GM18951 (cell line): ENCODE measurements at regions not wholly inside any gene's neighbourhood (a gene's known extent, or its start where the extent isn't known, plus 50 kb on each side); places are given as distances from the start of the nearest gene placed in this dataset.

Experiments
- POLR2A ChIP-seq: IDR thresholded peaks from 4 replicates; pipeline ENCODE4 v1.6.1; 2011; ENCODE audit warnings: mild to moderate bottlenecking; ENCODE audit not compliant: insufficient read length, insufficient read depth; ENCODE audit errors: extremely low read depth
- in situ Hi-C: fragments of 300-500 bp; cut with MboI; formaldehyde crosslinking; loops from one replicate; pipeline ENCODE4 v1.12.0; 2022; ENCODE audit warnings: low sequenced_read_pairs, mixed read lengths, inconsistent platforms; ENCODE audit not compliant: unreplicated experiment

- TF ChIP-seq POLR2A: no peak
- in situ Hi-C loops: no loop called here
Observed at GRCh38 chr12:97939156-97939555, 476.6 kb downstream of the RMST start.

GRCh38 chr12:97940105-97940504 is 477.5 kb downstream of the RMST start:
- in situ Hi-C loops: no loop called here
- no peak for TF ChIP-seq POLR2A

- in situ Hi-C loops: no loop called here
Observed at GRCh38 chr12:97940629-97941028, 478.0 kb downstream of the RMST start.

GRCh38 chr12:97941686-97942354 is 479.2 kb downstream of the RMST start:
- no peak for TF ChIP-seq POLR2A
- in situ Hi-C loops: no loop called here

More at GRCh38 chr12:97940629-97941028, 478.0 kb downstream of the RMST start:
- TF ChIP-seq POLR2A: no peak

GRCh38 chr12:97943359-97943758 is 480.8 kb downstream of the RMST start:
- in situ Hi-C loops: no loop called here
- TF ChIP-seq POLR2A: no peak

GRCh38 chr12:97944576-97944975 is 482.0 kb downstream of the RMST start:
- in situ Hi-C loops: no loop called here
- no peak for TF ChIP-seq POLR2A

- in situ Hi-C loops: no loop called here
Observed at GRCh38 chr12:97946701-97947100, 484.1 kb downstream of the RMST start.

GRCh38 chr12:97948591-97948990 is 486.0 kb downstream of the RMST start:
- in situ Hi-C loops: no loop called here
- no peak for TF ChIP-seq POLR2A

More at GRCh38 chr12:97946701-97947100, 484.1 kb downstream of the RMST start:
- TF ChIP-seq POLR2A: no peak

GRCh38 chr12:97951239-97951638 is 488.6 kb downstream of the RMST start:
- in situ Hi-C loops: no loop called here
- TF ChIP-seq POLR2A: no peak

GRCh38 chr12:97951717-97952116 is 489.1 kb downstream of the RMST start:
- no peak for TF ChIP-seq POLR2A
- in situ Hi-C loops: no loop called here

- no peak for TF ChIP-seq POLR2A
- in situ Hi-C loops: no loop called here
Observed at GRCh38 chr12:97957109-97957508, 494.5 kb downstream of the RMST start.

GRCh38 chr12:97960225-97960624 is 497.6 kb downstream of the RMST start:
- in situ Hi-C loops: no loop called here
- TF ChIP-seq POLR2A: no peak

- in situ Hi-C loops: no loop called here
- no peak for TF ChIP-seq POLR2A
Observed at GRCh38 chr12:97960741-97961608, 498.4 kb downstream of the RMST start.

GRCh38 chr12:97967831-97968230 is 505.2 kb downstream of the RMST start:
- TF ChIP-seq POLR2A: no peak
- in situ Hi-C loops: no loop called here

- in situ Hi-C loops: no loop called here
- TF ChIP-seq POLR2A: no peak
Observed at GRCh38 chr12:97968641-97969197, 506.1 kb downstream of the RMST start.
